ENCODE measurements at regions not wholly inside any gene's neighbourhood (a gene's known extent, or its start where the extent isn't known, plus 50 kb on each side); places are given as distances from the start of the nearest gene placed in this dataset.

- no peaks in the 10 kb centered on the region for H3K4me1 Mint-ChIP-seq
- no peaks in the 10 kb centered on the region for H3K27me3 ChIP-seq (replicated peaks in 1 of 2; ENCODE audit: control insufficient read depth in 2 of 2, extremely low read depth in 1 of 2, insufficient read depth in 2 of 2, low read length in 1 of 2)
- no peak overlapping the region for H3K4me3 ChIP-seq (ENCODE audit: control insufficient read depth in 1 of 2, extremely low read depth in 1 of 2, low read length in 1 of 2)
- WGBS (ENCODE audit: insufficient coverage), result no CpG with 5 or more reads among the region's 8 CpGs
- DNase-seq, result no peak
- no peaks in the 10 kb centered on the region for H3K36me3 Mint-ChIP-seq
- ATAC-seq (replicated peaks in 1 of 4), result no peak
- no peaks in the 10 kb centered on the region for H3K4me1 ChIP-seq (ENCODE audit: control insufficient read depth in 1 of 2, extremely low read depth in 1 of 2, insufficient read depth in 2 of 2, low read length in 2 of 2)
- no peaks in the 10 kb centered on the region for H3K36me3 ChIP-seq (ENCODE audit: control insufficient read depth in 2 of 2, extremely low read depth in 1 of 2, insufficient read depth in 1 of 2, low read length in 1 of 2)
- no peaks in the 10 kb centered on the region for H3K9me3 ChIP-seq
- H3K27me3 Mint-ChIP-seq, result no peaks in the 10 kb centered on the region
- ChIA-PET POLR2A (no interaction called here), CTCF (no interaction called here)
- H3K27ac ChIP-seq (ENCODE audit: low read length), result no peak overlapping the region
- H3K9me3 Mint-ChIP-seq, result peaks cover 15 to 16% (median 15%) of the 10 kb centered on the region in 3 donors
- H3K4me3 Mint-ChIP-seq, result no peak overlapping the region
- no peak overlapping the region for H3K27ac Mint-ChIP-seq
Measured at GRCh38 chr5:8227112-8227511, 358.2 kb downstream of the MTRR start.

GRCh38 chr5:8229551-8229950 is 360.6 kb downstream of the MTRR start:
- no peaks in the 10 kb centered on the region for H3K4me1 ChIP-seq (ENCODE audit: control insufficient read depth in 1 of 2, extremely low read depth in 1 of 2, insufficient read depth in 2 of 2, low read length in 2 of 2)
- Mint-ChIP-seq H3K27me3 (no peaks in the 10 kb centered on the region), H3K9me3 (peaks cover 7 to 14% (median 11%) of the 10 kb centered on the region in 3 donors), H3K4me3 (no peak overlapping the region), H3K27ac (no peak overlapping the region), H3K36me3 (no peaks in the 10 kb centered on the region), H3K4me1 (no peaks in the 10 kb centered on the region)
- CTCF ChIA-PET, result no interaction called here
- no peaks in the 10 kb centered on the region for H3K36me3 ChIP-seq (ENCODE audit: control insufficient read depth in 2 of 2, extremely low read depth in 1 of 2, insufficient read depth in 1 of 2, low read length in 1 of 2)
- DNase-seq (no peak), ATAC-seq (replicated peaks in 1 of 4) (no peak)
- POLR2A ChIA-PET, result no interaction called here
- no peaks in the 10 kb centered on the region for H3K27me3 ChIP-seq (replicated peaks in 1 of 2; ENCODE audit: control insufficient read depth in 2 of 2, extremely low read depth in 1 of 2, insufficient read depth in 2 of 2, low read length in 1 of 2)
- H3K9me3 ChIP-seq, result no peaks in the 10 kb centered on the region
- no peak overlapping the region for H3K27ac ChIP-seq (ENCODE audit: low read length)
- no peak overlapping the region for H3K4me3 ChIP-seq (ENCODE audit: control insufficient read depth in 1 of 2, extremely low read depth in 1 of 2, low read length in 1 of 2)
- 64% methylated on average over 1 of the region's 4 CpGs for whole genome bisulfite sequencing (ENCODE audit: insufficient coverage)

- Histone ChIP-seq H3K9me3 (no peaks in the 10 kb centered on the region), H3K4me1 (ENCODE audit: control insufficient read depth in 1 of 2, extremely low read depth in 1 of 2, insufficient read depth in 2 of 2, low read length in 2 of 2) (no peaks in the 10 kb centered on the region), H3K27ac (ENCODE audit: low read length) (no peak overlapping the region), H3K4me3 (ENCODE audit: control insufficient read depth in 1 of 2, extremely low read depth in 1 of 2, low read length in 1 of 2) (no peak overlapping the region), H3K36me3 (ENCODE audit: control insufficient read depth in 2 of 2, extremely low read depth in 1 of 2, insufficient read depth in 1 of 2, low read length in 1 of 2) (no peaks in the 10 kb centered on the region), H3K27me3 (replicated peaks in 1 of 2; ENCODE audit: control insufficient read depth in 2 of 2, extremely low read depth in 1 of 2, insufficient read depth in 2 of 2, low read length in 1 of 2) (no peaks in the 10 kb centered on the region)
- Mint-ChIP-seq H3K4me1 (no peaks in the 10 kb centered on the region), H3K9me3 (peaks cover 2 to 10% (median 8%) of the 10 kb centered on the region in 3 donors), H3K4me3 (no peak overlapping the region), H3K27me3 (no peaks in the 10 kb centered on the region), H3K27ac (no peak overlapping the region), H3K36me3 (no peaks in the 10 kb centered on the region)
- DNase-seq (no peak), ATAC-seq (replicated peaks in 1 of 4) (no peak)
- ChIA-PET CTCF (no interaction called here), POLR2A (no interaction called here)
- WGBS (ENCODE audit: insufficient coverage), result 80% methylated on average over 1 of the region's 2 CpGs
Measured at GRCh38 chr5:8230868-8231267, 361.9 kb downstream of the MTRR start.

GRCh38 chr5:8233479-8233878 is 364.5 kb downstream of the MTRR start:
- Histone ChIP-seq H3K4me3 (ENCODE audit: control insufficient read depth in 1 of 2, extremely low read depth in 1 of 2, low read length in 1 of 2) (no peak overlapping the region), H3K36me3 (ENCODE audit: control insufficient read depth in 2 of 2, extremely low read depth in 1 of 2, insufficient read depth in 1 of 2, low read length in 1 of 2) (no peaks in the 10 kb centered on the region), H3K4me1 (ENCODE audit: control insufficient read depth in 1 of 2, extremely low read depth in 1 of 2, insufficient read depth in 2 of 2, low read length in 2 of 2) (no peaks in the 10 kb centered on the region), H3K27me3 (replicated peaks in 1 of 2; ENCODE audit: control insufficient read depth in 2 of 2, extremely low read depth in 1 of 2, insufficient read depth in 2 of 2, low read length in 1 of 2) (no peaks in the 10 kb centered on the region), H3K9me3 (no peaks in the 10 kb centered on the region), H3K27ac (ENCODE audit: low read length) (no peak overlapping the region)
- Mint-ChIP-seq H3K9me3 (peaks cover 5 to 14% (median 10%) of the 10 kb centered on the region in 3 donors), H3K4me3 (no peak overlapping the region), H3K27me3 (no peaks in the 10 kb centered on the region), H3K27ac (no peak overlapping the region), H3K36me3 (no peaks in the 10 kb centered on the region), H3K4me1 (no peaks in the 10 kb centered on the region)
- DNase-seq, result no peak
- ATAC-seq (replicated peaks in 1 of 4), result no peak
- CTCF ChIA-PET, result no interaction called here
- POLR2A ChIA-PET, result no interaction called here

GRCh38 chr5:8234179-8234770 is 365.3 kb downstream of the MTRR start:
- no peaks in the 10 kb centered on the region for H3K9me3 ChIP-seq
- no CpG with 5 or more reads among the region's 3 CpGs for WGBS (ENCODE audit: insufficient coverage)
- ATAC-seq (replicated peaks in 1 of 4), result no peak
- H3K27ac Mint-ChIP-seq, result no peak overlapping the region
- no peak overlapping the region for H3K27ac ChIP-seq (ENCODE audit: low read length)
- no peaks in the 10 kb centered on the region for H3K27me3 ChIP-seq (replicated peaks in 1 of 2; ENCODE audit: control insufficient read depth in 2 of 2, extremely low read depth in 1 of 2, insufficient read depth in 2 of 2, low read length in 1 of 2)
- H3K4me1 Mint-ChIP-seq, result no peaks in the 10 kb centered on the region
- H3K27me3 Mint-ChIP-seq, result no peaks in the 10 kb centered on the region
- no peaks in the 10 kb centered on the region for H3K36me3 ChIP-seq (ENCODE audit: control insufficient read depth in 2 of 2, extremely low read depth in 1 of 2, insufficient read depth in 1 of 2, low read length in 1 of 2)
- H3K4me3 Mint-ChIP-seq, result no peak overlapping the region
- ChIA-PET CTCF (no interaction called here), POLR2A (no interaction called here)
- H3K4me3 ChIP-seq (ENCODE audit: control insufficient read depth in 1 of 2, extremely low read depth in 1 of 2, low read length in 1 of 2), result no peak overlapping the region
- no peaks in the 10 kb centered on the region for H3K4me1 ChIP-seq (ENCODE audit: control insufficient read depth in 1 of 2, extremely low read depth in 1 of 2, insufficient read depth in 2 of 2, low read length in 2 of 2)
- no peaks in the 10 kb centered on the region for H3K36me3 Mint-ChIP-seq
- no peak for DNase-seq
- peaks cover 8 to 14% (median 10%) of the 10 kb centered on the region in 3 donors for H3K9me3 Mint-ChIP-seq

- H3K4me1 ChIP-seq (ENCODE audit: control insufficient read depth in 1 of 2, extremely low read depth in 1 of 2, insufficient read depth in 2 of 2, low read length in 2 of 2), result no peaks in the 10 kb centered on the region
- DNase-seq (no peak), ATAC-seq (replicated peaks in 1 of 4) (no peak)
- CTCF ChIA-PET, result no interaction called here
- H3K4me3 ChIP-seq (ENCODE audit: control insufficient read depth in 1 of 2, extremely low read depth in 1 of 2, low read length in 1 of 2), result no peak overlapping the region
- H3K36me3 Mint-ChIP-seq, result no peaks in the 10 kb centered on the region
- POLR2A ChIA-PET, result no interaction called here
- H3K27ac Mint-ChIP-seq, result no peak overlapping the region
- H3K36me3 ChIP-seq (ENCODE audit: control insufficient read depth in 2 of 2, extremely low read depth in 1 of 2, insufficient read depth in 1 of 2, low read length in 1 of 2), result no peaks in the 10 kb centered on the region
- H3K9me3 Mint-ChIP-seq, result peaks cover 6 to 9% (median 8%) of the 10 kb centered on the region in 3 donors
- no peaks in the 10 kb centered on the region for H3K9me3 ChIP-seq
- no peaks in the 10 kb centered on the region for H3K4me1 Mint-ChIP-seq
- H3K27me3 Mint-ChIP-seq, result no peaks in the 10 kb centered on the region
- no peak overlapping the region for H3K27ac ChIP-seq (ENCODE audit: low read length)
- no peaks in the 10 kb centered on the region for H3K27me3 ChIP-seq (replicated peaks in 1 of 2; ENCODE audit: control insufficient read depth in 2 of 2, extremely low read depth in 1 of 2, insufficient read depth in 2 of 2, low read length in 1 of 2)
- WGBS (ENCODE audit: insufficient coverage), result 82% methylated on average over 1 of the region's 5 CpGs
- H3K4me3 Mint-ChIP-seq, result no peak overlapping the region
Measured at GRCh38 chr5:8238080-8238479, 369.1 kb downstream of the MTRR start.

- Histone ChIP-seq H3K27me3 (replicated peaks in 1 of 2; ENCODE audit: control insufficient read depth in 2 of 2, extremely low read depth in 1 of 2, insufficient read depth in 2 of 2, low read length in 1 of 2) (no peaks in the 10 kb centered on the region), H3K4me3 (ENCODE audit: control insufficient read depth in 1 of 2, extremely low read depth in 1 of 2, low read length in 1 of 2) (no peak overlapping the region), H3K9me3 (no peaks in the 10 kb centered on the region), H3K27ac (ENCODE audit: low read length) (no peak overlapping the region), H3K36me3 (ENCODE audit: control insufficient read depth in 2 of 2, extremely low read depth in 1 of 2, insufficient read depth in 1 of 2, low read length in 1 of 2) (no peaks in the 10 kb centered on the region), H3K4me1 (ENCODE audit: control insufficient read depth in 1 of 2, extremely low read depth in 1 of 2, insufficient read depth in 2 of 2, low read length in 2 of 2) (no peaks in the 10 kb centered on the region)
- Mint-ChIP-seq H3K4me1 (no peaks in the 10 kb centered on the region), H3K27ac (no peak overlapping the region), H3K4me3 (no peak overlapping the region), H3K27me3 (no peaks in the 10 kb centered on the region), H3K36me3 (no peaks in the 10 kb centered on the region), H3K9me3 (peaks cover 8 to 10% (median 9%) of the 10 kb centered on the region in 3 donors)
- CTCF ChIA-PET, result no interaction called here
- POLR2A ChIA-PET, result no interaction called here
- 100% methylated on average over 2 of the region's 5 CpGs for WGBS (ENCODE audit: insufficient coverage)
- DNase-seq, result no peak
- ATAC-seq (replicated peaks in 1 of 4), result no peak
Measured at GRCh38 chr5:8239198-8239597, 370.2 kb downstream of the MTRR start.
